Endothelial cell of umbilical vein (primary cell): ENCODE measurements at regions not wholly inside any gene's neighbourhood (a gene's known extent, or its start where the extent isn't known, plus 50 kb on each side); places are given as distances from the start of the nearest gene placed in this dataset.

Experiments
- BruUV-seq: library from RNA; stranded (reverse); fragments of 400-500 nt; replicated peaks from 2 replicates; lab custom pipeline; 2021; lab: Mats Ljungman, UMichigan
- CTCF ChIA-PET: fragments of 300-600, 350-600 bp; sonication (Branson Sonifier 250); formaldehyde crosslinking; loops from one replicate; lab custom pipeline; 2021; ENCODE audit warnings: antibody characterized with exemption, inconsistent platforms; lab: Charles Lee
- POLR2A ChIA-PET: fragments of 300-600, 350-600 bp; sonication (Branson Sonifier 250); formaldehyde crosslinking; loops from one replicate; lab custom pipeline; 2021; ENCODE audit warnings: antibody characterized with exemption, inconsistent platforms; lab: Charles Lee
- DNase-seq: peaks from one replicate; pipeline ENCODE4 v3.0.0-alpha.2; 2011; ENCODE audit warnings: low read depth, low spot score
- FAIRE-seq: peaks from 2 replicates; lab custom pipeline; 2011; peaks lifted over from hg19 to GRCh38; lab: Jason Lieb, UNC
- H2AFZ ChIP-seq: 2 replicates; pipeline ENCODE4 v1.6.0; 2012; ENCODE audit warnings: low read depth, low read length, control low read depth, inconsistent platforms
- H3K27ac ChIP-seq: 2 replicates; pipeline ENCODE4 v1.5.1; 2011; ENCODE audit warnings: low read depth, mild to moderate bottlenecking, control low read depth, low read length, moderate library complexity; ENCODE audit not compliant: insufficient read depth
- H3K27me3 ChIP-seq, 2 experiments: 2 replicates each; pipeline versions ENCODE4 v1.6.0 to v1.6.1; 2011; ENCODE audit warnings: low read length in 2 of 2, mixed read lengths in 1 of 2; ENCODE audit not compliant: control insufficient read depth in 2 of 2, insufficient read depth in 2 of 2
- H3K36me3 ChIP-seq, 2 experiments: 2 replicates in 1 of 2; 3 replicates in 1 of 2; pipeline ENCODE4 v1.5.1; 2011; ENCODE audit warnings: low read length in 2 of 2, mild to moderate bottlenecking in 1 of 2, moderate library complexity in 1 of 2; ENCODE audit not compliant: control insufficient read depth in 2 of 2, insufficient read depth in 2 of 2; ENCODE audit errors: extremely low read depth in 1 of 2
- H3K4me1 ChIP-seq: 3 replicates; pipeline ENCODE4 v1.5.1; 2011; ENCODE audit warnings: mild to moderate bottlenecking, low read length; ENCODE audit not compliant: control insufficient read depth, insufficient read depth; ENCODE audit errors: extremely low read depth
- H3K4me2 ChIP-seq: 2 replicates; pipeline ENCODE4 v1.6.1; 2011; ENCODE audit warnings: low read length, control low read depth, mixed read lengths; ENCODE audit not compliant: insufficient read depth
- H3K4me3 ChIP-seq, 3 experiments: fragments of 200-600 bp in 1 of 3; sonication (generic), shearing (Covaris generic) in 1 of 3; replicated peaks in 1 of 3; 2 replicates each; pipeline ENCODE4 v1.5.1; 2011 to 2016; ENCODE audit warnings: control low read depth in 3 of 3, low read length in 3 of 3, mild to moderate bottlenecking in 2 of 3, inconsistent platforms in 1 of 3, low read depth in 1 of 3, moderate library complexity in 1 of 3; ENCODE audit not compliant: insufficient read depth in 1 of 3
- H3K79me2 ChIP-seq: 2 replicates; pipeline ENCODE4 v1.6.0; 2012; ENCODE audit warnings: low read length, inconsistent platforms; ENCODE audit not compliant: control insufficient read depth, insufficient read depth
- H3K9ac ChIP-seq: replicated peaks from 2 replicates; pipeline ENCODE3; 2011; ENCODE audit warnings: low read length, control low read depth; ENCODE audit not compliant: insufficient read depth; ENCODE audit errors: extremely low read depth
- H3K9me1 ChIP-seq: replicated peaks from 3 replicates; pipeline ENCODE4 v1.6.0; 2011; ENCODE audit warnings: mild to moderate bottlenecking, low read length; ENCODE audit not compliant: control insufficient read depth, insufficient read depth; ENCODE audit errors: extremely low read depth
- H3K9me3 ChIP-seq: replicated peaks from 2 replicates; pipeline ENCODE4 v1.5.1; 2012; ENCODE audit warnings: low read length, inconsistent platforms; ENCODE audit not compliant: control insufficient read depth, insufficient read depth
- H4K20me1 ChIP-seq: replicated peaks from 2 replicates; pipeline ENCODE3; 2011; ENCODE audit warnings: mild to moderate bottlenecking, low read length; ENCODE audit not compliant: control insufficient read depth, insufficient read depth; ENCODE audit errors: extremely low read depth
- CTCF ChIP-seq, 2 donors: IDR thresholded peaks; 1 replicate in 1 of 2; 2 replicates in 1 of 2; pipeline ENCODE4 v1.5.1; 2011; ENCODE audit warnings: low read length in 2 of 2, mild to moderate bottlenecking in 2 of 2, moderate library complexity in 2 of 2, control low read depth in 1 of 2, inconsistent platforms in 1 of 2, low read depth in 1 of 2; ENCODE audit not compliant: insufficient read depth in 1 of 2; ENCODE audit errors: extremely low read depth in 1 of 2
- EZH2 ChIP-seq: IDR thresholded peaks from 2 replicates; pipeline ENCODE4 v1.6.1; 2012; ENCODE audit warnings: borderline replicate concordance, low read depth, mild to moderate bottlenecking, moderate library complexity, low read length, inconsistent platforms; ENCODE audit not compliant: severe bottlenecking
- FOS ChIP-seq: IDR thresholded peaks from 2 replicates; pipeline ENCODE4 v1.6.1; 2011; ENCODE audit warnings: mild to moderate bottlenecking, low read length, moderate library complexity, borderline replicate concordance; ENCODE audit not compliant: insufficient read depth
- GATA2 ChIP-seq: IDR thresholded peaks from 2 replicates; pipeline ENCODE4 v1.7.0; 2011; ENCODE audit warnings: low read depth, mild to moderate bottlenecking, moderate library complexity, mixed read lengths, low read length; ENCODE audit not compliant: insufficient read length, insufficient read depth
- JUN ChIP-seq: IDR thresholded peaks from 2 replicates; pipeline ENCODE4 v1.6.1; 2011; ENCODE audit warnings: borderline replicate concordance, low read depth; ENCODE audit not compliant: insufficient read length, insufficient read depth
- MAX ChIP-seq: IDR thresholded peaks from 2 replicates; pipeline ENCODE4 v1.6.1; 2011; ENCODE audit not compliant: insufficient read depth, insufficient read length
- MYC ChIP-seq: IDR thresholded peaks from one replicate; pipeline ENCODE4 v1.6.1; 2011; ENCODE audit warnings: mild to moderate bottlenecking, low read depth, low read length
- POLR2A ChIP-seq: IDR thresholded peaks from 2 replicates; pipeline ENCODE4 v1.6.1; 2012; ENCODE audit warnings: low read depth, mild to moderate bottlenecking, control low read depth, low read length
- POLR2AphosphoS5 ChIP-seq: IDR thresholded peaks from 2 replicates; pipeline ENCODE4 v1.6.1; 2012; ENCODE audit warnings: low read depth, mild to moderate bottlenecking, control low read depth, low read length, moderate library complexity; ENCODE audit not compliant: insufficient read depth
- dilution Hi-C: fragments of 300-500 bp; cut with MboI; formaldehyde crosslinking; loops from one replicate; pipeline ENCODE4 v1.15.0; 2019; ENCODE audit warnings: low sequenced_read_pairs; ENCODE audit not compliant: extremely low pct_ligation_motif_present
- intact Hi-C: fragments of 100-400 bp; cut with micrococcal nuclease; formaldehyde crosslinking; loops from one replicate; pipeline ENCODE4 v1.10.0; 2022

DNA sequence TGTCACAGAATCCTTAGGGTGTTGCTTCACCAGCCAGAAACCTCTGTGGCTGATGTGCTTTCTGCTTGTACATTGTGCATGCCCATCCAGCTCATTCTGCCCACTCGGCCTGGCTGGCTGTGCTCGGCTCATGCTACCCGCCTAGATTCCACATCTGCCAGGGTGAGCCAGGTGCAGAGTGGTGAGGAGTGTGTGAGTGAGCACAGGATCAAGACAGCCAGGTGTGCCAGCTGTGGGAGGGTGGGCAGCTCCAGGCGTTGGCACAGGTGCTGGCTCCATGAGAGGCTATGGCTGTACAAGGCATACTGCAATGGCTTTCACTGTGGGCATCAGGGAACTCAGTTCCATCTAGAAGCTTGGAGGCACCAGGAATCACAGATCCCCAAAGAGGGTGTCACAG is 1321.8 kb upstream of the CRIM1 start:
- Histone ChIP-seq H3K9me3 (peaks cover 4% of the 10 kb centered on the region), H4K20me1 (no peaks in the 10 kb centered on the region), H3K36me3 (no peaks in the 10 kb centered on the region), H3K4me3 (no peak overlapping the region), H3K27ac (no peak overlapping the region), H3K4me2 (no peak overlapping the region), H3K4me1 (no peaks in the 10 kb centered on the region), H3K9ac (no peak overlapping the region), H2AFZ (no peak overlapping the region), H3K27me3 (no peaks in the 10 kb centered on the region), H3K79me2 (no peaks in the 10 kb centered on the region), H3K9me1 (no peaks in the 10 kb centered on the region)
- intact Hi-C loops (no loop called here), dilution Hi-C loops (no loop called here)
- DNase-seq (no peak), FAIRE-seq (no peak)
- POLR2A ChIA-PET, result no interaction called here
- TF ChIP-seq FOS, result no peak
- TF ChIP-seq CTCF (IDR thresholded peaks at IDR 0.05; ENCODE audit: extremely low read depth in 1 of 2, insufficient read depth in 1 of 2, low read depth in 1 of 2, low read length in 2 of 2), result no peak
- no peak for TF ChIP-seq JUN
- no peak for TF ChIP-seq EZH2
- no peak for TF ChIP-seq MYC
- TF ChIP-seq GATA2, result no peak
- no peak for TF ChIP-seq POLR2A
- TF ChIP-seq POLR2AphosphoS5, result no peak
- no peak for TF ChIP-seq MAX
- no TSS peak for BruUV-seq
- CTCF ChIA-PET, result no interaction called here
